Body of pancreas (tissue), 4 donors: ENCODE measurements at regions not wholly inside any gene's neighbourhood (a gene's known extent, or its start where the extent isn't known, plus 50 kb on each side); places are given as distances from the start of the nearest gene placed in this dataset.

Source experiments
- ATAC-seq: fragments of 150-250 bp; one replicate; pipeline ENCODE4 v1.9.1; 2016
- DNase-seq, 4 donors: peaks; one replicate each; pipeline ENCODE4 v3.0.0-alpha.2; 2019
- H3K27ac ChIP-seq, 4 donors: fragments of 200-600 bp; sonication (generic); 1 replicate in 3 of 4; 2 replicates in 1 of 4; pipeline versions ENCODE4 v1.5.1 to v1.6.1; 2016 to 2019; ENCODE audit warnings: mild to moderate bottlenecking in 1 of 4, mixed read lengths in 1 of 4, moderate library complexity in 1 of 4
- H3K27me3 ChIP-seq, 2 donors: fragments of 200-600 bp; sonication (generic); one replicate each; pipeline ENCODE4 v1.6.0; 2016; ENCODE audit warnings: mild to moderate bottlenecking in 1 of 2
- H3K36me3 ChIP-seq, 2 donors: fragments of 200-600 bp; sonication (generic); replicated peaks in 1 of 2; 2 replicates each; pipeline ENCODE4 v1.5.1; 2016; ENCODE audit warnings: low read depth in 2 of 2; ENCODE audit not compliant: insufficient read depth in 1 of 2
- H3K4me1 ChIP-seq: fragments of 200-600 bp; sonication (generic); one replicate; pipeline ENCODE4 v1.6.0; 2016
- H3K4me3 ChIP-seq, 2 donors: fragments of 200-600 bp; sonication (generic); 1 replicate in 1 of 2; 2 replicates in 1 of 2; pipeline ENCODE4 v1.5.1; 2016 to 2019
- H3K9me3 ChIP-seq, 3 donors: fragments of 200-600 bp; sonication (generic); 1 replicate in 2 of 3; 2 replicates in 1 of 3; pipeline ENCODE4 v1.5.1; 2016
- CTCF ChIP-seq, 7 experiments: fragments of 450-650 bp in 4 of 7; fragments of 200-600 bp in 3 of 7; sonication (generic) in 3 of 7; IDR thresholded peaks; one replicate each; pipeline ENCODE4 v1.5.1; 2016 to 2019; ENCODE audit warnings: antibody characterized with exemption in 7 of 7
- POLR2A ChIP-seq, 3 donors: fragments of 450-650 bp; IDR thresholded peaks; one replicate each; pipeline ENCODE4 v1.6.1; 2016; ENCODE audit warnings: antibody characterized with exemption in 3 of 3, mild to moderate bottlenecking in 2 of 3
- WGBS, 2 donors: methylation state at CpG; one replicate each; pipeline ENCODE4 v1.1.5; 2017; 5-methylcytosine and 5-hydroxymethylcytosine counted together
- intact Hi-C: fragments of 100-400 bp; cut with DNase I; formaldehyde crosslinking; loops from one replicate; pipeline ENCODE4 v1.15.1; 2023

GRCh38 chr6:20024316-20024673 lies 187.1 kb downstream of the ID4 start:
- whole genome bisulfite sequencing, 2 donors, result 77 to 87% methylated on average over 6 of the region's 6 CpGs
- intact Hi-C loops, result no loop called here
- H3K36me3 ChIP-seq, result no peaks in the 10 kb centered on the region
- no peak for ATAC-seq
- no peak for DNase-seq
- no peaks in the 10 kb centered on the region for H3K27me3 ChIP-seq
- no peak overlapping the region for H3K4me3 ChIP-seq
- H3K4me1 ChIP-seq, result no peaks in the 10 kb centered on the region
- no peak for TF ChIP-seq CTCF (IDR thresholded peaks at IDR 0.05)
- TF ChIP-seq POLR2A (IDR thresholded peaks at IDR 0.05), result no peak
- no peak overlapping the region for H3K27ac ChIP-seq
- H3K9me3 ChIP-seq, result no peaks in the 10 kb centered on the region

GRCh38 chr6:20024978-20025377 lies 187.3 kb downstream of the MBOAT1 start:
- H3K36me3 ChIP-seq, result no peaks in the 10 kb centered on the region
- intact Hi-C loops, result no loop called here
- ATAC-seq (no peak), DNase-seq (no peak)
- TF ChIP-seq CTCF (IDR thresholded peaks at IDR 0.05) (no peak), POLR2A (IDR thresholded peaks at IDR 0.05) (no peak)
- no peaks in the 10 kb centered on the region for H3K4me1 ChIP-seq
- no peak overlapping the region for H3K4me3 ChIP-seq
- WGBS, 2 donors, result 78 to 79% methylated on average over 6 of the region's 6 CpGs
- H3K9me3 ChIP-seq, result no peaks in the 10 kb centered on the region
- H3K27ac ChIP-seq, result no peak overlapping the region
- no peaks in the 10 kb centered on the region for H3K27me3 ChIP-seq

- ATAC-seq, result no peak
- H3K4me1 ChIP-seq, result no peaks in the 10 kb centered on the region
- DNase-seq, result no peak
- H3K4me3 ChIP-seq, result no peak overlapping the region
- H3K36me3 ChIP-seq, result no peaks in the 10 kb centered on the region
- TF ChIP-seq POLR2A (IDR thresholded peaks at IDR 0.05) (no peak), CTCF (IDR thresholded peaks at IDR 0.05) (no peak)
- 73 to 90% methylated on average over 2 of the region's 2 CpGs for WGBS, 2 donors
- H3K27me3 ChIP-seq, result no peaks in the 10 kb centered on the region
- H3K9me3 ChIP-seq, result no peaks in the 10 kb centered on the region
- H3K27ac ChIP-seq, result no peak overlapping the region
- intact Hi-C loops, result no loop called here
Measured at GRCh38 chr6:20025681-20026080, 186.6 kb downstream of the MBOAT1 start.

GRCh38 chr6:20028143-20028542 lies 184.1 kb downstream of the MBOAT1 start:
- H3K4me3 ChIP-seq, result no peak overlapping the region
- H3K36me3 ChIP-seq, result no peaks in the 10 kb centered on the region
- peaks cover 0 to 5% of the 10 kb centered on the region in 2 donors for H3K27me3 ChIP-seq
- WGBS, 2 donors, result 79 to 80% methylated on average over 9 of the region's 9 CpGs
- DNase-seq (no peak), ATAC-seq (no peak)
- intact Hi-C loops, result no loop called here
- H3K27ac ChIP-seq, result no peak overlapping the region
- no peaks in the 10 kb centered on the region for H3K9me3 ChIP-seq
- TF ChIP-seq CTCF (IDR thresholded peaks at IDR 0.05) (no peak), POLR2A (IDR thresholded peaks at IDR 0.05) (no peak)
- H3K4me1 ChIP-seq, result no peaks in the 10 kb centered on the region

GRCh38 chr6:20028562-20028961 lies 183.7 kb downstream of the MBOAT1 start:
- Histone ChIP-seq H3K27me3 (peaks cover 0 to 5% of the 10 kb centered on the region in 2 donors), H3K4me3 (no peak overlapping the region), H3K4me1 (no peaks in the 10 kb centered on the region), H3K27ac (no peak overlapping the region), H3K36me3 (no peaks in the 10 kb centered on the region), H3K9me3 (no peaks in the 10 kb centered on the region)
- WGBS, 2 donors, result 69 to 79% methylated on average over 4 of the region's 4 CpGs
- DNase-seq, result no peak
- intact Hi-C loops, result no loop called here
- no peak for ATAC-seq
- TF ChIP-seq CTCF (IDR thresholded peaks at IDR 0.05) (no peak), POLR2A (IDR thresholded peaks at IDR 0.05) (no peak)
